ENCODE measurements at regions not wholly inside any gene's neighbourhood (a gene's known extent, or its start where the extent isn't known, plus 50 kb on each side); places are given as distances from the start of the nearest gene placed in this dataset.
"Not testable (repeated sequence)": the region's sequence is repeated elsewhere in the genome, so short reads cannot be mapped to it uniquely, and the experiment has no call there.

DNA sequence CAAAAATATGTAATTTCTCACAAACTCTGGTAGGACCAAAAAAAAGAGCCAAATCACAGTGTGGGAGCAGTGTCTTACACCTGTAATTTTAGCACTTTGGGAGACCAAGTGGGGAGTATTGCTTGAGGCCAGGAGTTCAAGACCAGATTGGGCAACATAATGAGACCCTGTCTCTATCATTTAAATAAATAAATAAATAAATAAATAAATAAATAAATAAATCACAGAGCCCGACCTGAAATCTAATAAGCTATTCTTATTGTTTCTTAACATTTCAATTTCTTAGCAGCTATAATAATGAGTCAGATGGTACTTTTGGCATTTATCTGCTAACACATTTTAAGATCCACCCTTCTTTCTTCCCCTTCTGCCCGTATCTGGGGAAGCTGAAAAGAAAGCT, 1229.6 kb downstream of the SUCLG1 start:
- Mint-ChIP-seq H3K36me3 (ENCODE audit: low read depth) (no peaks in the 10 kb centered on the region), H3K4me1 (no peaks in the 10 kb centered on the region), H3K4me3 (no peak overlapping the region), H3K27ac (no peak overlapping the region), H3K27me3 (no peaks in the 10 kb centered on the region)
- ATAC-seq (no peak), DNase-seq (no peak)
- H3K9me3 ChIP-seq (ENCODE audit: control insufficient read depth, low read length, poor library complexity, severe bottlenecking): no peaks in the 10 kb centered on the region

DNA sequence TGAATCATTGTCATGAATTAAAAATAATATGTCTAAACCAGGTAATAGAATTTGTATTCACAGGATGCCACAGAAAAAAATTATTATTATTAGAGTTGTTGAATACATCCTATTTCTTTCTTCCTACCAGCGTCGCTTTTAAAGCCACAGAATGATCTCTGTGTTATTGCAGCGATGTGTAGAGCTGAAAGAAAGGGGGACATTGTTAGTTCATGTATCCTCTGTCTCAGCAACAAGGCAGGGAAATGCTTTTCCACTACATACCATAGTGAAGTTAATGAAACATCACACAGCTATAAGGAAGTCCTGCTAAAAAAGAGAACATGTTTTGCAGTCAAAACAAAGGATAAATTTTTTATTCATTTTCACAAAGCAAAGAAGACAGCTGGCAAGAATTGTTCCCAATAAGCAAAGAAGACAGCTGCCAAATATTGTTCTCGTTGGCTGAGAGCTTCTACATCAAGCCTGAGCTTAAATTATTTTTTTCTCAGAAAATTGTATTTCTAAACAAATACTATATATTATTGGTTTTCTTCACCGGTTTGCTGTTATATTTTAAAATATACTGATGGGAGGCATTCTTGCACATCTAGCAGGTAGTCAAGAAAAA, 1234.4 kb downstream of the SUCLG1 start:
- Mint-ChIP-seq H3K27ac (no peak overlapping the region), H3K27me3 (no peaks in the 10 kb centered on the region), H3K36me3 (ENCODE audit: low read depth) (no peaks in the 10 kb centered on the region), H3K4me3 (no peak overlapping the region), H3K4me1 (no peaks in the 10 kb centered on the region)
- ATAC-seq (no peak), DNase-seq (no peak)
- H3K9me3 ChIP-seq (ENCODE audit: control insufficient read depth, low read length, poor library complexity, severe bottlenecking): no peaks in the 10 kb centered on the region

DNA sequence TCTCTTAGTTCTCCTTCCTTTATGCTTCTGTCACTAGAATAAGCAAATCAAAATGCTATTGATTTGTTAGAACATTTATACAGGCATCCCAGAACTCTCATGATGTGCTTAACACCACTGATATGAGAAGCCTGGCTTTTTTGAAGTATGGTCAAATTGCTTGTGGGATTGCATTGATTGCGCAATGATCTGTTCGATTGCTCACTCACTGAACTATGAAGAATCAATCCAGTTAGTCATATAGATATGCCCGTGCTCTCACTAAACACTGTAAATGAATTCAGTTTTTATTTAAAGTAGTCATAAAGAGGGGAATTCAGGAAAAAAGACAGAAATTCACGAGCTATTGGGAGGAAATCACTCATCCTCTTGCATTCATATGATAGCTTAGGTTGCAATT, 1237.8 kb downstream of the SUCLG1 start:
- no peaks in the 10 kb centered on the region for H3K9me3 ChIP-seq (ENCODE audit: control insufficient read depth, low read length, poor library complexity, severe bottlenecking)
- ATAC-seq (no peak), DNase-seq (no peak)
- H3K36me3 Mint-ChIP-seq (ENCODE audit: low read depth): no peaks in the 10 kb centered on the region
- H3K27ac Mint-ChIP-seq: no peak overlapping the region
- H3K4me1 Mint-ChIP-seq: no peaks in the 10 kb centered on the region
- no peaks in the 10 kb centered on the region for H3K27me3 Mint-ChIP-seq
- H3K4me3 Mint-ChIP-seq: no peak overlapping the region

DNA sequence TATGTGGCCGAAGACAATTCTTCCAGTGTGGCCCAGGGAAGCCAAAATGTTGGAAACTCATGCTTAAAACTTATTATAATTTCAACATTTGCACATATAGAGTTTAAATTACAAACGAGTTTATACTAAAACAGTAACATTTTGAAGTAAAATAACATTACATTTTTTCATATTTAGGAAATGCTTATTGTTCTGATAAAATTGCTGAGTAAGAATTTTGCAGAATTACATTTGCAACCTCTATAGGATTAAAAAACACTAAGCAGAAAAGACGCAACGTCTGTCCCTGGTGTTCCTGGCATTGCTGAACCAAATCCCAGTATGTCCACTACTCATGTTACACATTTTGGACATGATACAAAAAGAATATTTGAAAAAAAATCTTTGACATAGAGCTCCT, 1241.2 kb downstream of the SUCLG1 start:
- H3K27ac Mint-ChIP-seq: no peak overlapping the region

DNA sequence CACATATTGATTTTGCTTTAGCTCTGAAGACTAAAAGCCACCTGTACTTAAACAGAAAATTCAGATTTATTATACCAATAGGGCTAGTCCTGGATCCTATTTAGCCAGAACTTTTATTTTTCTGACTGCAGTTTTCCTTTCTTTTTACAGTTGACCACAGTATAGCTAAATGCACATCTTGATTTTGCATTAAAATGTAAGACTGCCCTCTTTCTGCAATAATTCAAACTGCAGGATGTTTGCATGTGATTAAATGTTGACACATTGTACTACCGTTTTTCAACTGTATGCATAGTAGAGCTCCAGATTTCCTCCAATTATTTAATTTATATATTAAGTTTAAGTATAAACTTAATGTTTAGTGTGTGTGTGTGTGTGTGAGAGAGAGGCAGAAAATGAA, 1262.9 kb downstream of the SUCLG1 start:
- H3K36me3 Mint-ChIP-seq (ENCODE audit: low read depth): no peaks in the 10 kb centered on the region
- H3K9me3 ChIP-seq (ENCODE audit: control insufficient read depth, low read length, poor library complexity, severe bottlenecking): no peaks in the 10 kb centered on the region
- H3K4me3 Mint-ChIP-seq: no peak overlapping the region
- no peaks in the 10 kb centered on the region for H3K27me3 Mint-ChIP-seq
- ATAC-seq (no peak), DNase-seq (no peak)
- no peak overlapping the region for H3K27ac Mint-ChIP-seq
- no peaks in the 10 kb centered on the region for H3K4me1 Mint-ChIP-seq

More for the DNA sequence above, 1241.2 kb downstream of the SUCLG1 start:
- Mint-ChIP-seq H3K4me3 (no peak overlapping the region), H3K36me3 (ENCODE audit: low read depth) (no peaks in the 10 kb centered on the region), H3K27me3 (no peaks in the 10 kb centered on the region), H3K4me1 (no peaks in the 10 kb centered on the region)
- DNase-seq (no peak), ATAC-seq (no peak)
- H3K9me3 ChIP-seq (ENCODE audit: control insufficient read depth, low read length, poor library complexity, severe bottlenecking): no peaks in the 10 kb centered on the region

DNA sequence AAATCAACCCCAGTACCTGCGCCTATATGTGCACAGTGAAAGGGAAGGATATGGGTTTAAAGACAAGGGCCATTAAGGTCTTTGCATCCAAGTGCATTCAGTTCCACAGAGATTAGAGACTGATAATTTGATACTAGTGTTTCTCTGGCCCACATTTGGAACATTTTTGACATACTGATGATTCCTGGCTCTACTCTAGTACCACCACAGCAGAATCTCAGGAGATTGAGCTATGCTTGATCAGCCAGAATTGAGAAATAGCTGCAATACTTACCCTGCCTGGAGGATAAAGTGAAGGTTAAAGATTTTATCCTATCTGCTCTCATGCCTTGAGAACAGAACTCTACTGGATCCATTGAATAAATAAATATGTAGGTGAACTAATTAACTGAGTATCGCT, 1267.8 kb downstream of the SUCLG1 start:
- no peak for DNase-seq
- Mint-ChIP-seq H3K27ac (no peak overlapping the region), H3K4me3 (no peak overlapping the region), H3K36me3 (ENCODE audit: low read depth) (no peaks in the 10 kb centered on the region), H3K4me1 (no peaks in the 10 kb centered on the region), H3K27me3 (no peaks in the 10 kb centered on the region)
- no peak for ATAC-seq
- H3K9me3 ChIP-seq (ENCODE audit: control insufficient read depth, low read length, poor library complexity, severe bottlenecking): no peaks in the 10 kb centered on the region

DNA sequence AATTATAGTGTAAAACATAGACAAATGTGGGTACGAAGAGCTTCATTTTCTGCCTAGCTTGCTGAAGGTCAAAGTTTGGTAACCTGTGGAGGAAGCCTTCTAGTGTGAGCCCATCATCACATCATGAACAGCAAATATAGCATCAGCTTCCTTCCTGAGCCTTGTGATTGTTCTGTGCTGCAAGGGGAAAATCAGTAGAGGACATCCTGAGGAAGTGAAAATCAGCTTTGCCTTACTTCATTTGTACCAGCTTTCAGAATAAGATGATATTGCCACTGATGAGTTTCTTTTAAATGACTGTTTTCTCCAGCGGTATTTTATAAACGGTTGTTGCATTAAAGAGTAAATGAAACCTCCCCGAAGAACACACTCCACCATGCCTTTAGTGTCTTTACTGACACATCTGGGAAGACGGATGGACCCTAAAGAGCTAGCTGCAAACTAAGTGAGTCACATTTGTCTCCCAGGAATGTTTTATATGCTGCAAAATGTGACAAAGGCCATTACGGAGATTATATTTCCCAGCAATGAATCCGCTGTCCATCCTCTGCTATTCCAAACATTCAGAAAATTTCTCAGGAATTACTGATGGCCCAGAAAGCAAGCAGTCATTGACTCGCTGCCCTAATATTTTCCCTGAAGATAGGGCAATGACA, 1272.8 kb downstream of the SUCLG1 start:
- H3K36me3 Mint-ChIP-seq (ENCODE audit: low read depth): no peaks in the 10 kb centered on the region

DNA sequence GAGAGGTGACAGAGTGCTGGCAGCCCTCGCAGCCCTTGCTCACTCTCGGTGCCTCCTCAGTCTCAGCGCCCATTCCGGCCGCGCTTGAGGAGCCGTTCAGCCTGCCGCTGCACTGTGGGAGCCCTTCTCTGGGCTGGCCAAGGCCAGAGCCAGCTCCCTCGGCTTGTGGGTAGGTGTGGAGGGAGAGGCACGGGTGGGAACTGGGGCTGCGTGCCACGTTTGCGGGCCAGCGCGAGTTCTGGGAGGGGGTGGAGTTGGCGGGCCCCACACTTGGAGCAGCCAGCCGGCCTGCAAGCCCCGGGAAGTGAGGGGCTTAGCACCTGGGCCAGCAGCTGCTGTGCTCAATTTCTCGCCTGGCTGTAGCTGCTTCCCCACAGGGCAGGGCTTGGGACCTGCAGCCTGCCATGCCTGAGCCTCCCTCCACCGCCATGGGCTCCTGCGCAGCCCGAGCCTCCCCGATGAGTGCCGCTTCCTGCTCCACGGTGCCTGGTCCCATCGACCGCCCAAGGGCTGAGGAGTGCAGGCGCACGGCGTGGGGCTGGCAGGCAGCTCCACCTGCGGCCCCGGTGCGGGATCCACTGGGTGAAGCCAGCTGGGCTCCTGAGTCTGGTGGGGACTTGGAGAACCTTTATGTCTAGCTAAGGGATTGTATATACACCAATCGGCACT, 1278.1 kb downstream of the SUCLG1 start:
- not testable (repeated sequence) for ATAC-seq; H3K9me3 ChIP-seq (ENCODE audit: control insufficient read depth, low read length, poor library complexity, severe bottlenecking); H3K4me1 Mint-ChIP-seq; H3K36me3 Mint-ChIP-seq (ENCODE audit: low read depth); DNase-seq; H3K27me3 Mint-ChIP-seq; H3K27ac Mint-ChIP-seq; H3K4me3 Mint-ChIP-seq

More for the DNA sequence above, 1272.8 kb downstream of the SUCLG1 start:
- Mint-ChIP-seq H3K27ac (no peak overlapping the region), H3K4me1 (no peaks in the 10 kb centered on the region), H3K4me3 (no peak overlapping the region), H3K27me3 (no peaks in the 10 kb centered on the region)
- no peaks in the 10 kb centered on the region for H3K9me3 ChIP-seq (ENCODE audit: control insufficient read depth, low read length, poor library complexity, severe bottlenecking)
- no peak for DNase-seq
- ATAC-seq: no peak

DNA sequence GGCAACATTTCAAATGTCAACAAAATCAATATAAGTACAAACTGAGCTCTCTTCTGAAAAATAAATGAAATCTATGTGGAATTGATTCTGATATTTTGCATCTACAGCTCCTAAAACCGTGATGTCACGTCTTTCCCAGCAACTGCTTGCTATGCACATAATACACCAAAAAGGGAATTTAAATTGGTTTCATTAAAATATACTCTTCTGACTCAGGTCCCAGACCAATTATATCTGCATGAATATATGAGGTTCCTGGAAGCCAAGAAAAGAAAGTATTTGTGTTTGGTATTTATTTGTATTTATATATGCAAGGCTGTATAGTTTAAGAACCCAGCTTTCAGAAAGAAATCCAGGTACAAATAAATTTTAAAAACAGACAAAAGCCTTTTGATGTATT, 1282.5 kb downstream of the SUCLG1 start:
- H3K4me1 Mint-ChIP-seq: no peaks in the 10 kb centered on the region
- H3K4me3 Mint-ChIP-seq: no peak overlapping the region
- H3K9me3 ChIP-seq (ENCODE audit: control insufficient read depth, low read length, poor library complexity, severe bottlenecking): no peaks in the 10 kb centered on the region
- no peaks in the 10 kb centered on the region for H3K36me3 Mint-ChIP-seq (ENCODE audit: low read depth)
- no peak for DNase-seq
- H3K27ac Mint-ChIP-seq: no peak overlapping the region
- no peak for ATAC-seq
- H3K27me3 Mint-ChIP-seq: no peaks in the 10 kb centered on the region

DNA sequence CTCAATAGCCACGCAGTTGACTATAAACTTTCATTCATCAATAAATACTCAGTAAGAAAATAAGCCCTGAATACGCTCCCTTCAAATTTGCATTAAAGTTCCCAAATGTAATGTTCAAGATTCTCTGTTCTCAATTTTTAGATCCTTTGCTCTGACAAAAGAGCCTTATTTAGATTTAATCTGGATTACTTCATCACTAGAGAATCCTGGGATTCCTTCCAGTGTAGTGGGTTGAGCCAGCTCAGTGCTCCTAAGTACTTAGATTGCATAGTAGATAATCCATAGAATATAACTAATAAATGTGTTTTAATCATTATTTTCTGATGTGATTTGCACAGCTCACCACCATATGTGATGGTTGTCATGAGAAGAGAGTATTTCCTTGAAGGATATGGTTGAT, 1286.2 kb downstream of the SUCLG1 start:
- ATAC-seq: no peak

DNA sequence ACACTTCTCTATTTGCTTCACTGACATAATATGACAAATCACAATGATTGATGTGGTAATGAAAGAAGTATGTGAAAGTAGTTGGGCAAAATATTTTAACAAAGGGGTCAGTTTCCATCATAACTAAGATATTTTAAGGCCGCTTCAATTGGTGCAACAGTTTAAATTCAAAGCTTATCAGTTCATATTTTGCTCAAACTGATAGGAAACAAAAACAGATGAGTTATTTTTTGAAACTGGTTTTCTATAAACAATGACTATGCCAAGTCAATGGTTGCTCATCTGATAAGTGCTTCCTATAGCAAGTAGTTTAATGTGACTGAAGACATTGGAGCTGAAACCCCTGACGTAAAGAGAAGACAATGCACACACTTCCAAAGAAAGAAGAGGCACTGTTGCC, 1290.7 kb downstream of the SUCLG1 start:
- no peaks in the 10 kb centered on the region for H3K27me3 Mint-ChIP-seq
- ATAC-seq: no peak

More for the DNA sequence above, 1286.2 kb downstream of the SUCLG1 start:
- Mint-ChIP-seq H3K4me3 (no peak overlapping the region), H3K36me3 (ENCODE audit: low read depth) (no peaks in the 10 kb centered on the region), H3K4me1 (no peaks in the 10 kb centered on the region), H3K27ac (no peak overlapping the region), H3K27me3 (no peaks in the 10 kb centered on the region)
- no peak for DNase-seq
- H3K9me3 ChIP-seq (ENCODE audit: control insufficient read depth, low read length, poor library complexity, severe bottlenecking): no peaks in the 10 kb centered on the region

DNA sequence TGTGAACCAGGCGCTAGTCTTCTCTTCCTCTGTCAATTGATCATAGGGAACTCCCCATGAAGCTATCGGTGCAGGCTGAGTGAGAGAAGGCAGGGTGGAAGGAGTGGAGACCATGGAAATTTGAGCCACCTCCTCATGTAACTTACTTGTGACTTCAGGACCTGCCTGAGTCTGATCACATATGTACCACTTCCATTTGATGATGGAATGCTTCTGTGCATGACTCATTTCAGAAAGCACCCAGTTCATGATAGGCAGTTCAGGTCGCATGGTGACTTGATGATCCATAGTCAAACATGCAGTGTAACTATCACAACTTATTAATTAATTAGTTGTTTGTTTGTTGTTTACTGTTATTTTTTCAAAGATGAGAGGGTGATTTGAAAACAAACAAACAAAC, 1296.7 kb downstream of the SUCLG1 start:
- no peak overlapping the region for H3K27ac Mint-ChIP-seq
- no peaks in the 10 kb centered on the region for H3K9me3 ChIP-seq (ENCODE audit: control insufficient read depth, low read length, poor library complexity, severe bottlenecking)
- no peak for DNase-seq
- no peaks in the 10 kb centered on the region for H3K27me3 Mint-ChIP-seq
- H3K4me3 Mint-ChIP-seq: no peak overlapping the region
- ATAC-seq: no peak
- no peaks in the 10 kb centered on the region for H3K4me1 Mint-ChIP-seq
- no peaks in the 10 kb centered on the region for H3K36me3 Mint-ChIP-seq (ENCODE audit: low read depth)

More for the DNA sequence above, 1290.7 kb downstream of the SUCLG1 start:
- no peaks in the 10 kb centered on the region for H3K36me3 Mint-ChIP-seq (ENCODE audit: low read depth)
- H3K4me3 Mint-ChIP-seq: no peak overlapping the region
- no peaks in the 10 kb centered on the region for H3K9me3 ChIP-seq (ENCODE audit: control insufficient read depth, low read length, poor library complexity, severe bottlenecking)
- DNase-seq: no peak
- no peaks in the 10 kb centered on the region for H3K4me1 Mint-ChIP-seq
- no peak overlapping the region for H3K27ac Mint-ChIP-seq

DNA sequence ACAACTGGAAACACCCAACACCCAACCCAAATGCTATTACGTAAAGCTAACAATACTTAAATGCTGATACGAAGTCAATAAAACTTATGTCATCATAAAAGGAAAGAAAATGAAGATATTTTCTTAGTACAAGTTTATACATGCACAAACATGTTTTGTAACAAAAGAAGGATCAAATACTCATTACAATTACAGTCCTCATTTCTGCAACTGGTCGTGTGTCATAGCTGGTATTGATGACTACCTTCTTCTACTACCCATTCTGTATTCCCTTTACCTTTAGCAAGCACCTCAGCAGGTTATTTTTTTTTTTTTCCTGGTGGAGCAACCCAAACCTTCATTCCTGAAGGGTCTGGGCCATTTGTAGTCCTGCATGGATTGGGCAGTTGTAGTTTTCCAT, 1298.5 kb downstream of the SUCLG1 start:
- Mint-ChIP-seq H3K4me3 (no peak overlapping the region), H3K27ac (no peak overlapping the region), H3K36me3 (ENCODE audit: low read depth) (no peaks in the 10 kb centered on the region), H3K27me3 (no peaks in the 10 kb centered on the region), H3K4me1 (no peaks in the 10 kb centered on the region)
- no peaks in the 10 kb centered on the region for H3K9me3 ChIP-seq (ENCODE audit: control insufficient read depth, low read length, poor library complexity, severe bottlenecking)
- no peak for ATAC-seq
- DNase-seq: no peak

DNA sequence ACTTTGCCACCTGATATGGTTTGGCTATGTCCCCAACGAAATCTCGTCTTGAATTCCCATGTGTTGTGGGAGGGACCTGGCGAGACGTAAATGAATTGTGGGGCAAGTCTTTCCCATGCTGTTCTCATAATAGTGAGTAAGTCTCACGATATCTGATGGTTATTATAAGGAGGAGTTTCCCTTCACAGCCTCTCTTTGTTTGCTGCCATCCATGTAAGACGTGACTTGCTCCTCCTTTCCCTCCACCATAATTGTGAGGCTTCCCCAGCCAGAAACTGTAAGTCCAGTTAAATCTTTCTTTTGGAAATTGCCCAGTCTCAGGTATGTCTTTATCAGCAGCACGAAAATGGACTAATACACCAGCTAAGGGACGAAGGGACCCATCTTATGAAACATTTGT, 1303.3 kb downstream of the SUCLG1 start:
- Mint-ChIP-seq H3K27me3 (no peaks in the 10 kb centered on the region), H3K27ac (no peak overlapping the region), H3K36me3 (ENCODE audit: low read depth) (no peaks in the 10 kb centered on the region), H3K4me3 (no peak overlapping the region), H3K4me1 (no peaks in the 10 kb centered on the region)
- no peaks in the 10 kb centered on the region for H3K9me3 ChIP-seq (ENCODE audit: control insufficient read depth, low read length, poor library complexity, severe bottlenecking)
- no peak for DNase-seq
- ATAC-seq: no peak
